ENCODE measurements at regions not wholly inside any gene's neighbourhood (a gene's known extent, or its start where the extent isn't known, plus 50 kb on each side); places are given as distances from the start of the nearest gene placed in this dataset.

DNA sequence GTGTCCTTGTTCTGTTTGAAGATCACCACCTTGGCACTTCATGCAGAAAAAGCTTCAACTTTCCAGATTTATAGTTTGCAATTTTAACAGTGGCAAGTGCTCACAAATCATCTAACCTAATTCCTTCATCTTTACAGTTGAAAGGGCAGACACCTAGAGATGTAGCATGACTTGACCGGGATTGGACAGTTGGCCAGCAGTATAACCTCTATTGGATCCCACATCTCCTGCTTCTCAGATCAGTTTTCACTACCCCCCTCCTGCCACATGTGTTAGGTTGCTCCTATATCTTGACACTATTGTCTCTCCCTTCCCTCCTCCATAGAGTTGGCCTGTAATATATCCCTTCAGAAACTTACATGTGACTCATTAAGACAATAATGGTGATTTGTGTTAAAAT is 206.0 kb upstream of the SEMA6D start:
- no peak for TF ChIP-seq EP300 (IDR thresholded peaks at IDR 0.05; ENCODE audit: borderline replicate concordance)
- TF ChIP-seq CEBPB (IDR thresholded peaks at IDR 0.05): no peak
- TF ChIP-seq RAD21 (IDR thresholded peaks at IDR 0.05; ENCODE audit: low read depth): no peak
- TF ChIP-seq, protein P1, sequence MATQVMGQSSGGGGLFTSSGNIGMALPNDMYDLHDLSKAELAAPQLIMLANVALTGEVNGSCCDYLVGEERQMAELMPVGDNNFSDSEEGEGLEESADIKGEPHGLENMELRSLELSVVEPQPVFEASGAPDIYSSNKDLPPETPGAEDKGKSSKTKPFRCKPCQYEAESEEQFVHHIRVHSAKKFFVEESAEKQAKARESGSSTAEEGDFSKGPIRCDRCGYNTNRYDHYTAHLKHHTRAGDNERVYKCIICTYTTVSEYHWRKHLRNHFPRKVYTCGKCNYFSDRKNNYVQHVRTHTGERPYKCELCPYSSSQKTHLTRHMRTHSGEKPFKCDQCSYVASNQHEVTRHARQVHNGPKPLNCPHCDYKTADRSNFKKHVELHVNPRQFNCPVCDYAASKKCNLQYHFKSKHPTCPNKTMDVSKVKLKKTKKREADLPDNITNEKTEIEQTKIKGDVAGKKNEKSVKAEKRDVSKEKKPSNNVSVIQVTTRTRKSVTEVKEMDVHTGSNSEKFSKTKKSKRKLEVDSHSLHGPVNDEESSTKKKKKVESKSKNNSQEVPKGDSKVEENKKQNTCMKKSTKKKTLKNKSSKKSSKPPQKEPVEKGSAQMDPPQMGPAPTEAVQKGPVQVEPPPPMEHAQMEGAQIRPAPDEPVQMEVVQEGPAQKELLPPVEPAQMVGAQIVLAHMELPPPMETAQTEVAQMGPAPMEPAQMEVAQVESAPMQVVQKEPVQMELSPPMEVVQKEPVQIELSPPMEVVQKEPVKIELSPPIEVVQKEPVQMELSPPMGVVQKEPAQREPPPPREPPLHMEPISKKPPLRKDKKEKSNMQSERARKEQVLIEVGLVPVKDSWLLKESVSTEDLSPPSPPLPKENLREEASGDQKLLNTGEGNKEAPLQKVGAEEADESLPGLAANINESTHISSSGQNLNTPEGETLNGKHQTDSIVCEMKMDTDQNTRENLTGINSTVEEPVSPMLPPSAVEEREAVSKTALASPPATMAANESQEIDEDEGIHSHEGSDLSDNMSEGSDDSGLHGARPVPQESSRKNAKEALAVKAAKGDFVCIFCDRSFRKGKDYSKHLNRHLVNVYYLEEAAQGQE (IDR thresholded peaks at IDR 0.05; ENCODE audit: low read depth): no peak
- TF ChIP-seq ZBTB7A (IDR thresholded peaks at IDR 0.05; ENCODE audit: low read depth): no peak
- TF ChIP-seq TAF1 (IDR thresholded peaks at IDR 0.05; ENCODE audit: low read depth): no peak
- no peak for TF ChIP-seq FOXM1 (IDR thresholded peaks at IDR 0.05; ENCODE audit: borderline replicate concordance, low read depth)
- TF ChIP-seq, protein P2, sequence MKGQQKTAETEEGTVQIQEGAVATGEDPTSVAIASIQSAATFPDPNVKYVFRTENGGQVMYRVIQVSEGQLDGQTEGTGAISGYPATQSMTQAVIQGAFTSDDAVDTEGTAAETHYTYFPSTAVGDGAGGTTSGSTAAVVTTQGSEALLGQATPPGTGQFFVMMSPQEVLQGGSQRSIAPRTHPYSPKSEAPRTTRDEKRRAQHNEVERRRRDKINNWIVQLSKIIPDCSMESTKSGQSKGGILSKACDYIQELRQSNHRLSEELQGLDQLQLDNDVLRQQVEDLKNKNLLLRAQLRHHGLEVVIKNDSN (IDR thresholded peaks at IDR 0.05): no peak
- no peak for TF ChIP-seq EGR1 (IDR thresholded peaks at IDR 0.05)
- no peak for TF ChIP-seq CREB1 (IDR thresholded peaks at IDR 0.05; ENCODE audit: low read depth)
- no peak for TF ChIP-seq TCF12 (IDR thresholded peaks at IDR 0.05; ENCODE audit: low read depth)
- TF ChIP-seq, protein P3, sequence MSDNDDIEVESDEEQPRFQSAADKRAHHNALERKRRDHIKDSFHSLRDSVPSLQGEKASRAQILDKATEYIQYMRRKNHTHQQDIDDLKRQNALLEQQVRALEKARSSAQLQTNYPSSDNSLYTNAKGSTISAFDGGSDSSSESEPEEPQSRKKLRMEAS (IDR thresholded peaks at IDR 0.05): no peak
- no peak for TF ChIP-seq YY1 (IDR thresholded peaks at IDR 0.05; ENCODE audit: low read depth)
- no peak for TF ChIP-seq NFIC (IDR thresholded peaks at IDR 0.05)
